Left ventricle myocardium superior (tissue), 1 donor: ENCODE measurements at regions not wholly inside any gene's neighbourhood (a gene's known extent, or its start where the extent isn't known, plus 50 kb on each side); places are given as distances from the start of the nearest gene placed in this dataset.

Experiments used
- ATAC-seq: fragments of 200-7000 bp; cut with Tn5 transposase; one replicate; pipeline ENCODE4 v1.9.1; 2020; ENCODE audit warnings: mild to moderate bottlenecking, moderate library complexity
- DNase-seq: peaks from one replicate; pipeline ENCODE4 v3.0.0-alpha.2; 2020
- intact Hi-C: fragments of 100-400 bp; cut with micrococcal nuclease; formaldehyde crosslinking; loops from one replicate; pipeline ENCODE4 v1.11.0; 2022
- donor health status: DM: no; HTN: yes; CAD: no; lungs with severe emphysema.

DNA sequence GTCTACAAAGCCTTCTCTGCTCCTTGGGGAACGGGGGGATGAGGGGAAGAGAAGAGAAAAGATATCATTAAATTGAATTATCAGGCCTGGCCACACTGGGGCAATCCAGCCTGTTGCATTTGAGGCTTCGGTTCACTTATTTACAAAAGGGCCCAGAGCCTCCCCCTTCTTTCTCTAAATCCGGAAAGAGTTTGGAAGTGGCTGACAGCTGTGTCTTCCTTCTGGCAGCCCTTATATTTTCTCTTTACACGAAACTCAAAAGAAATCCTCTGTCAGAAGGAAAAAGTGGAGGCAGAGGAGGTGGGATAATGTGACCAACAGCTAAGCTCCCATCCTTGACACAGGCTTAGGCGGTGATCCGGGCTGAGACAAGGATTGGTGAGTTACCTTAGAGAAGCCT lies 158.3 kb upstream of the TAPT1 start:
- intact Hi-C loops = no loop called here
- DNase-seq = no peak
- ATAC-seq = no peak

DNA sequence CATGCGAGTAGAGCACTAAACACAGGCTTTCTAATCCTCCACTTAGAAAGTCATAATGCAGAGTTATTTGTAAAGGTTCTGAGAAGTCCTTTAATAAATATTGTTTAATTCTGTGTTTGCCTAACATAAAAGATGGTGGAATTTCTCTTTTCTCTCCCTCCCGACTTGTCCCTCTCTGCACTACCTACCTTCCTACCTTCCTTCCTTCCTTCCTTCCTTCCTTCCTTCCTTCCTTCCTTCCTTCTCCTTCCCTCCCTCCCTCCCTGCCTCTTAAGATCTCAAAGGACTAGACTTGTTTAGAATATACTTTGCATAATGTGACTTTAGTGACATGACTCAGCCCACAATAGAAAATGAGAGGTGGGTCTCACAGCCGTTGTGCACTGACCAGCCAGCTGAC lies 156.3 kb upstream of the TAPT1 start:
- ATAC-seq (no peak), DNase-seq (no peak)
- intact Hi-C loops = no loop called here

DNA sequence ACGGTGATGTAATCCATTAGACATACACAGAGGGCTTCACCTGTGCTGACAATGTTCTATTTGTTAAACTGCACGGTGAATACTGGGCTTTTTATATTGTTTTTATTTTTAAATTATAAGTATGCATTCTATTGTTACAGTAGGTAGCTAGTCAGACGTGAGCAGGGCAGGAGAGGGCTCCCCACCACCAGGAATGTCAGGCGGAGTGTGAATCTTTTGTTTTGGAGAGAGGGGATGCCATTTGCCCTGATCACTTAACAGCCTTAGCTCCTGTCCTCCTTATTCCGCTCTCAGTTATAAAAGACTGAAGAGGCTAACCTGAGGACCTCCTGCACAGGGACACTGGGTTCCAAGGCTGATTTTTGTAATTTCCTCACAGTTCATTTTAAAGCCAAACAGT lies 151.6 kb upstream of the TAPT1 start:
- DNase-seq (no peak), ATAC-seq (no peak)
- intact Hi-C loops = no loop called here

DNA sequence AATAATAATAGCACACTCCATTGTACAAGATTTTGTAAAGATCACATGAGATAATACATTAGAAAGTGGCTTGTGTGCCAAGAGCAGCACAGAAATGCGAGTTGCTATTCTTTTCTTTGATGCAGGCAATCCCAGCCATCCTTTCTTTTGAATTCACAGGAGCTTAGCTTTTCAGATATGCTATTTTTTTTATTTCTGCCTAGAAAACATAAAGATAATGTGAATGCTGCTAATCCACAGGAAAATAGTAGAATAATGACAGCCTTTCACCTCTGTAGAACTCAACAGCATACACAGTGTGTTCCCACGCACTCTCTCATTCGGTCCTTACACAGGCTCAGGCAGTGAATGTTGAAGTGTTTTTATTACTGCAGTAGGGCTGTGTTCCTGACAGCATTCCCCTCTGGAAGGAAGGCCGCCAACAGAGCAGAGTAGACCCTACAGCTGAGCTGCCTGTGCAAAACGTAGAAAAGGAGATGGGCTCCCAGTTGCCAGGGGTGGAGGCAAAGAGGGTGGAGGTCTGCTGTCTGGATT lies 138.8 kb upstream of the TAPT1 start:
- intact Hi-C loops = no loop called here
- DNase-seq (no peak), ATAC-seq (no peak)

DNA sequence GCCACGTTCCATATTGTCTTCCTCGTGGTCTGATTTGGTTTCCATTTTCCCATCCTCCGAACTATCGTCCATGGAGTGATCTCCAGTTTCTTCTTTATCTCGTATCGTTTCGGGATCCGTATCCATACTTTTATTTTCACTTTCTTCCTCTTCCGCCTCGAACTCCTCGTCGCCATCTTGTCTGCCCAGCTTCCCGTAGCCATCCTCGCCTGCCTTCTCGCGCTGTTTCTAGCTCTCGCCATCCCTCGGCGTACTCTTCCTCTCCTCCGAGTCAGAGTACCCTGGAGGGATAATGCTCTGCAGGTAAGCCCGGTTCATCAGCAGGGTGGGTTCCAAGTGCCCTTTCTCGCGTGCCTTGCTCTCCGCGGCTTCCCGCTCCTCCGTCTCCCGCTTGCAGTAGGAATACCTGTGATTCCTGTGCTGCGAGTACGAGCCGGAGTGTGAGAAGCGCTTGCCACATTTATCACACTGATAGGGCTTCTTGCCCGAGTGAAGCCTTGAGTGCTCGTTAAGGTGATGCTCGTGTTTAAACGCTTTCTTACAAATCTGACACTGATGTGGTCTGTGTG lies 134.5 kb upstream of the TAPT1 start:
- DNase-seq (no peak), ATAC-seq (no peak)
- intact Hi-C loops = no loop called here

DNA sequence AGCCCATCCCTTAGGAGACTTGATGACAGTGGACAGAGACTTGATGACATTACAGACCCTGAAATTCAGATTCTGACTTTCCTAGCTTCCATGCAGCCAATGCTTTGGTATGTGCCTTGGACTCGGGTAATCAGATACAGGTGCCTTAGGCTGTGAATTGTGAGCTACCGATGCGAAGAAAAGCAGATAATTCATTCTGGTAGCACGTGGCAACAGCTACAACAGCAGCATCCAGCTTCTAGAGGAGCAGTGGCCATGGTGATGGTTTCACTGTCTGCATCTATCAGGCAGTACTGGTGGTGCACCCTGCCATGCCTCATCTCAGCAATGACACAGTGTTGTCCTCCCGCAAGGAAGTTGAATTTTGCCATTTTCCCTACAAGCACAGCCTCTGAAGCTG lies 126.9 kb upstream of the TAPT1 start:
- intact Hi-C loops = no loop called here
- DNase-seq = no peak
- ATAC-seq = no peak

DNA sequence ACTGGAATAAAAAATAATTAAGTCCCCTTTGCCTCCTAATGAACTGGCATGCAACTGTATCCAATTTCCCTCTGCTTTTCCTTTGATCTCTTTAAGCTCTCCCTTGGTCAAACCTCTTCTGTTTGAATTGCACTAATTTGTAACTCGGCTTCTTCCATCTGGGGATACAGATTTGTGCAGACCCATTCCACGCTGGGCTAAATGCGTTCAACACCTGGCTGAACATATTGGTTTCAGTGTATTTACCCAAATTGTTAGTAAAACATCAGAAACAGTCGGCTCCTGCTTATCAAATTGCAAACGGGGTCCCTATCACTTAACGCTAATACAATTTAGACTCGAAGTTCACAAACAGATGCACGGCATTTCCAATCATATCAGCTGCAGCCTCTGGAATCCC lies 124.9 kb upstream of the TAPT1 start:
- intact Hi-C loops = no loop called here

DNA sequence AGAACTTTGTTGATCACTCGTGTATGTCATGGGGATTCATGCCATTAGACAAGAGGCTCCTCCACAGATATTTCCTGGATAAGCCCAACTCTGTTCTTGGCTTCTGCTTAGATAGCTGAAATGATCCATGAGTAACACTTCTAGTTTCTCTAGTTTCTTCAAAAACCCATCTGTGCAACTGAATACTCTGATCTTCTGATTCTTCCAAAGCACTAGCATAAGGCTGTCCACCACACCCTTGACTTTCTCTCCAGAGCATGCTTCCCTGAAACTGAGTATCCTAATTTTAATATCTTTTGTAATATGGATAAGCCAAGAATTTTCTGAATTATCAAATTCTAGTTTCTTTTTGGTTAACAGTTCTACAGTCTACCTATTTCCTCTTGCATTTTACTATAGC lies 118.6 kb upstream of the TAPT1 start:
- intact Hi-C loops = no loop called here
- no peak for DNase-seq
- ATAC-seq = no peak

More for the DNA sequence above, 124.9 kb upstream of the TAPT1 start:
- no peak for ATAC-seq
- no peak for DNase-seq

DNA sequence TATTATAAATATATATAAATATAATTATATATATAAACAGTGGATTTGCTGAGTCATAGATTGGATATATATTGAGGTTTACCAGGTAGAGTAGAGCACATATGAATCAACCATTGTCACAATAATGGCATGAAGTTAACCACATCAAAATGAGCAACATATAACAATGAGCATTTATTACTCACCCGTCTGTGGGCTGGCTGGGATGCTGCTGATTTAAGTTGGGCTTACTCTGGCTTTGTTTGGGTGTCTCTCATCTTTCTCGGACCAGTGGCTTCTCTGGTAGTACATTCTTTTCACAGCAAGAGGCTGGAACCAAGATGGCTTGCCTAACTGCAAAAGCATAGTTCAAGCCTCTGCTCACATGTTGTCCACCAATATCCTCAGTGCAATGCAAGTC lies 111.7 kb upstream of the TAPT1 start:
- ATAC-seq (no peak), DNase-seq (no peak)
- intact Hi-C loops = no loop called here

DNA sequence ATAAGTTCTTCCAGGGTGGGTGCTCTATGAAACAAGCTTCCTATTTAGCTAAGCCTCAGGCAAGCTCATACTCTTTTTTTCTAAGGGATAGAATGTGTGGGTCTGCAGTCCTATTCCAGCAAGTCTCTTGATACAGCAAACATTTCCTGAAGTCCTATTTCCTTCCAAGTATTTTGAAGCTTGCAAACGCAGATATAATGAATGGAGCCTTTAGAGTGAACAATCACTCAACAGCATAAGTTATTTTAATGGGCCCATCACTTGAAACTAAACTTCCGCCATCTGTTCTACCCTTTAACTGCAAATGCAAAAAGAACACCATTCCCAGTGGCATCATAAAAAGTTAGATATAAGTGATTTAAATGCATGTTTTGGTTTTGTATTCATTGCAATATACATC lies 108.3 kb upstream of the TAPT1 start:
- no peak for ATAC-seq
- no peak for DNase-seq
- intact Hi-C loops = no loop called here

DNA sequence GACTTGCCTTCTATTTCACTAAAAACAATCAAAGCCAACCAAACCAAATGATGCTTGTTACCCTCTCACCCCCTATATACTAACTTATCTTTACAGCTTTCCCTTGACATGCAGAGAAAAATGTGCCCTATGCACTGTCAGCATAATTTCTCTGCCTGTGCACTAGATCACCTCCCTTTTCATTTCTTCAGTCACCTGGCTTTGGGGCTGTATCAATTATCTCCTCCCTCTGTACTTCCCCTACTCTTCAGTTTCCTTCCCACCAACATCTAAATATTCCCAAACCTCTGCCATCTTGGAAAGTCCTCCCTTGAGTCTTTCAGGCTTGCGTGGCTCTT lies 103.5 kb upstream of the TAPT1 start:
- intact Hi-C loops = no loop called here
- ATAC-seq = no peak
- DNase-seq = no peak

DNA sequence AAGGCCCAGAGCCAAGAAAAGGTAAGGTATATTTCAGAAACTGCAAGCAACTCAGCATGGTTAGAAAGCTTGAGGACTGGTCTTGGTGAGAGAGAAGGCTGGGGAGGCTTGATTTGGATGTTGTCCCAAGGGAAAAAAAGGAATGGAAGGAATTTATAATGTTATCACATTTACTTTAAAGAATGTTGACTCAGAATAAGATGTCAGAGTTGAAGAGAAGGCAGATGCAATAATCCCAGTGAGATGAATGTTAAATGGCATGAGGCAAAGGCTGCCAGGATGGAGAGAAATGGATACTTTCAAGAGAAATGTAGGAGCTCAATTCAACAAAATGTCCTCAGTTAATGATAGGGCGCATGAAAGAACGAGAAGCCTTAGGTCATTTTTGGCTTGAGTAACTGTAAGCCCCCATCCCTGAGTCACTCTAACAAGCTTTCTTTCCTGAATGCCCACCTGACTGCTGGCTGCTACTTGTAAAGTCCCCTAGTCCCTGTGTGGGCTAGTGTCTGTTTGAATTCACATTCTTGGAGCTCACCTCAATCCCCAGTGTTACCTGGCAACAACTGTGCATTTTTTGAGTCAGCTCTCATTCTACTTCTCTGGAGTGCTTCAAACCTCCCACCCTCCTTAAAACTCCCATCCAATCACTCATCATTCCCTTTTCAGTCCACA lies 103.0 kb upstream of the TAPT1 start:
- DNase-seq (no peak), ATAC-seq (no peak)
- intact Hi-C loops = no loop called here

DNA sequence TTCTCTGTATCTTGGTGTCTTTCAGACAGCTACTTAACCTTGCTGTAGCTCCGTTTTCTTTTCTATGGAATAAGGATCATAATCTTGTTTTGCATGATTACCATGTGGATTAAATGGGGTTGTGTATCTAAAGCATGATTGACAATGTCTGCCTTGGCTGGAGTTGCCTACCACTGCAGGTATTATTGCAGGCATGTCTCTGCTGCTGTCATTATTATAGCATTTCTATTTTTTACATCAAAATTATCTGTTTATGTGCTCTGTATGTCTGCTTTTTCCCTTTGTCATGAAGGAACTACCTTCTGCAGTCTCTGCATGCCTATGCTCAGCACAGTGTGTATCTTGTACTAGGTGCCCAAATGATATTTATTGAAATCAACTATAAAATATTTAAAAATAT lies 95.9 kb upstream of the TAPT1 start:
- ATAC-seq (no peak), DNase-seq (no peak)
- intact Hi-C loops = no loop called here

DNA sequence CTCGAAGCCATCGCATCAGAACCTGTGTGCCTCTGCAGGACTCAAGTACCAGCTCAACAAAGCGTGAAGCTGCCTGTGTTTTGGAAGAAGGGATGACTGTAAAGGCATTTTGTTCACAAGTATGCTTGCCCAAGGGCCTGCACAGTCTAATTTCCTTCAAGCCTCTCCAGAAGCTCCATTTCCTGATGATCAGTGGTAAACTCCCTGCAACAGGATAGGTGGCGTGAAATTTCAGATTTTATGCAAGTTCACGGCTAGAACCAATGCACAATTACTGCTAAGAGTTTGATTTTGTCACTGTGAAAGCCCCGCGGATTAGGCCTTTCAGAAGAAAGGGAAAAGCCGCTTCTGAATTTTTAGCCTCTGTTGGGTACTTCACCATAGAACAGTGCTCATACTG lies 89.2 kb upstream of the TAPT1 start:
- ATAC-seq (no peak), DNase-seq (no peak)
- intact Hi-C loops = no loop called here

DNA sequence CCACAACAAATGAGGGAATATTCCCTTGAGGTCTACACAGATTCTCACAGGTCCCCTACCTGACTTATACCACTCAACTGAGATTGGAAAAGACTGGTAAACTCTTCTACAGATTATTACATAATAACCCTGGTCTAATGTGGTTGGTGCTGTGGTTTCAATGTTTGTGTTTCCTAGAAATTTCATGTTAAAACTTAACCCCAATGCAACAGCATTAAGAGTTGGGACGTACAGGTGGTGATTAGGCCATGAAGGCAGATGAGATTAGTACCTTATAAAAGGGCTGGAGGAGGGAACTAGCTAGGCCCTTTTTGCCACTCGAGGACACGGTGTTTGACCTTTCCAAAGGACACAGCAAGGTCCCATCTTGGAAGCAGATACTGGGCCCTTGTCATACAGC lies 84.3 kb upstream of the TAPT1 start:
- ATAC-seq = no peak
- intact Hi-C loops = no loop called here
- no peak for DNase-seq

DNA sequence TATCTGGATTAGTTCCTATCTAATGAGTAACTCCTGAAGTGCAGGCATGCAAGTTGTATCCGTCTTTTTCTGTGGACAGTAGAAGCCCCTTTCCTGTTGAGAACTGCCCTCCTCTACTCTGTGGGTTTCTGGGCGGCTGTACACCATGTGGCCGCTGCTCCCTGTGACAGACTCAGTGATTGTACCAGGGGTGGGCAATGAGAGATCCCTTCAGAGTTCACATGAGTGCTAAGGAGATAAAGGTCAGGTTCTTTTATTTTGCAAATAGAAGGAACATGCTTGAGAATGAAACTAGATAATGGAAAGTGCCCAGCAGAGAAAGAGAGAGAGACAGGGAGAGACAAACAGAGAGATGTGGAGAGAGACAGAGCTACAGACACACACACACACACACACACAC lies 76.4 kb upstream of the TAPT1 start:
- no peak for ATAC-seq
- intact Hi-C loops = no loop called here
- no peak for DNase-seq

DNA sequence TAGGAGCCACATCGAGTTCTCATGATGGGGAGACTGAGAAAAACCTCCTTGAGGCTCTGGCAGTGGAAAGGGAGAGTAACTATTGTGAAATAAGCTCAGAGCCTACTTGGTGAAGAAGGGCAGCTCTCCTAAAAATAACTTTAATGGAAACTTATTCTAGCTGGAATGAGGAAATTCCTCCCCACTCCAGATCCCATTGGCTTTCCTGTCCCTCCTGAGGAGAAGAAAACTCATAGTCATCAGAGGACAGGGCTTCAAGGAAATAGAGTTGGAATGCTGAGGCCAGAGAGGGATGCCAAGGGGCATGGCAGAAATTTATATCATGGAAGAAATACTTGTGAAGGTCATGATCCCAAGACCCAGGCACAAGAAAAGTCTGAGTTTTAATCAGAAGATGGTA lies 70.7 kb upstream of the TAPT1 start:
- no peak for DNase-seq
- no peak for ATAC-seq
- intact Hi-C loops = no loop called here

DNA sequence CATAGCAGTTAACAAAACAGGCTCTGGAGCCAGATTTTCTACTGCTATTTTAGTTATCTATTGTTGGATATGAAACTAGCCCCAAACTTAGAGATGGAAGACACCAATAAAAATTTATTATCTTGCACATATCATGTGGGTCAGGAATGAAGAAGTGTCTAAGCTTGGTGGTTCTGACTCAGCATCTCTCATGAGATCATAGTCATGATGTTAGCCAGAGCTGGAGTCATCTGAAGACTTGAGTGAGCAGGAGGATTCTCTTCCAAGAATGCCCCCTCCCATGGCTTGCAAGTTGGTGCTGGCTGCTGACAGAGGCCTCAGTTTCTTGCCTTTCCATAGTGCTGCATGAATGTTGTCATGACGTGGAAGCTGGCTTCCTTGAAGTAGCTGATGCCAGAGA lies 68.2 kb upstream of the TAPT1 start:
- DNase-seq = no peak
- intact Hi-C loops = no loop called here
- no peak for ATAC-seq

DNA sequence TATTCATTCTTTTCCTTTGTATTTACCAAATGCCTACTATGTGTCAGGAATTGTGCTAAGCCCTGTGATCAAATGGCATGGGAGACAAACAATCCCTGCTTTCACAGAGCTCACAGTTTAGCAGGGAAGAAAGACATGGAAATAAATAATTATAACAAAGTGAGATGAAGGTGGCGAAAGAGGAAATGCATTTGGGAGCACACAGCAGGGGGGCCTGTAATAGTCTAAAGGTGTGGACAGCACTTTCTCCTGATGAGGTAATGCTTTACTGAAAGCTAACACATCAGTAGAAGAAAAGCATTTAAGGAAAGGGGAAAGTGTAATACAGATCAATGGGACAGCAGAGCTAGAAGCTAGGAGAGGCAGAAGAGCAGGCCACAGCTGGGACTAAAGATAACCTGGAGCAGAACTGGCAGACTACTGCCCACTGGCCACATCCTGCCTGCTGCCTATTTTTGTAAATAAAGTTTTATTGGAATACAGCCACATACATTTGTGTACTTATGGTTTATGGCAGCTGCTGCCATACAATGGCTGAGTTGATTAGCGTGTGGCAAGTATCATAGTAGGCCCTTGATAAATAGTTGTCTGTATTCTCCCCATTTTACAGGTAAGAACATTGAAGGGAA lies 67.1 kb upstream of the TAPT1 start:
- intact Hi-C loops = no loop called here
- ATAC-seq (no peak), DNase-seq (no peak)

DNA sequence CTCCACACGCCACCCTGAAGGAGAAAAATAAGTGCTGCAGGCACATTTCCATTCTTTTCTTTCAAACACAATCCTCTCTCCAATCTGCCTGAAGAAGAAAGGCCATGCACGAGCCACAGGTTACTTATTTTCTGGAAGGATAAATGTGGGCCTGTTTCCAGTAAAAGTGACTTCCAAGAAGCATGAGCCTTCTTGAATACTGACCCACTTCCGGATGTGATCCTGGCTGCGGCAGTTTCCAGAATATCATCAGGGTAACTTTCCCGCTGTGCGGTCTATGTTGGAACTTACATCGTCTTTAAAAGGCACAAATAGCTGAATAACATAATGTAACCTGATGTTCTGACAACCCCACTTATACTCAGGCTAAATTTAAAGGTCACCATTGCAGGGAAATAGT lies 66.3 kb upstream of the TAPT1 start:
- intact Hi-C loops = no loop called here
- ATAC-seq (no peak), DNase-seq (no peak)
